Fibroblast of mammary gland (primary cell): ENCODE measurements at regions not wholly inside any gene's neighbourhood (a gene's known extent, or its start where the extent isn't known, plus 50 kb on each side); places are given as distances from the start of the nearest gene placed in this dataset.

Experiments used
- DNase-seq: peaks from one replicate; pipeline ENCODE4 v3.0.0-alpha.2; 2010; ENCODE audit warnings: low read depth
- H3K4me3 ChIP-seq: 2 replicates; pipeline ENCODE4 v1.5.1; 2011; ENCODE audit warnings: low read depth, mild to moderate bottlenecking, low read length, moderate library complexity; ENCODE audit not compliant: control insufficient read depth
- TF ChIP-seq, protein P1 (sequence below): conservative IDR thresholded peaks from 2 replicates; pipeline ENCODE4 v1.5.1; 2011; ENCODE audit warnings: low read depth, low read length, inconsistent platforms; ENCODE audit not compliant: control insufficient read depth, insufficient read depth

DNA sequence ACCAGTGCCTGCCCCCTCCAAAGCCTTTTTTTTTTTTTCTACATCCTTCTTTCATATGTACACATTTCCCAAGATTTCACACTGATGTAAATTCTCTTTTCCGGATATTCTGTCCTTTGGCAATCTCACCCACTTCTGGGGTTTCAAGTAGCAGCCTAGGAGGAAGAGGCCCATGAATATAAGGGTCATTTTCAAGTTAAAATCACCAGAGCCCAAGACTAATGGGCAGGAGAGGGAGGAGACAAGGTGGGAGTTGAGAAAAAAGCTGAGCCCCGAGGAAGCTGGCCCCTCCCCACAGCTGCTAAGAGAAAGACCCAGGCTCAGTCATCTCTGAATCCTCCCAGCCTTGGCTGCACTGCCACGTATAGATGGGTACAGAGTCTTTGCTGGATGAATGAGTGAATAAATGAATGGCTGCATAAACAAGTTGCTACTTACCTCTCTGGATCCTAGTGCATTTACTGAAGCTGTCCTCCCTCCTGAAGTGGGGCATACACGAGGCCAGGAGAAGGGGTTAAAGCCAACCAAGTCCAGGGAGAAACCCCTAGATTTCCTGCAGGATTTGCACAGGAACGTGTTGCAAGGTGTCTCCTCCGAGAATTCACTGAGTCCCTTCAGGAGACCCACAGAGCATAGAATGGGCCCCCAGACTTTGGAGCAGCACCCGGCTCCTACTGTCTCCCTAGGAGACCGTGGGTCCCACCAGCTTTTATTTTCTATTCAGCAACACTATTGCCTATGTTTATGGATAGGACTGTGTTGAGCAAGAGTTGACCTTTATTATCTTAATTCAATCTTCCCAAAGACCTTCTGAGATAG is 100.8 kb upstream of the LIPC start:
- TF ChIP-seq, protein P1, sequence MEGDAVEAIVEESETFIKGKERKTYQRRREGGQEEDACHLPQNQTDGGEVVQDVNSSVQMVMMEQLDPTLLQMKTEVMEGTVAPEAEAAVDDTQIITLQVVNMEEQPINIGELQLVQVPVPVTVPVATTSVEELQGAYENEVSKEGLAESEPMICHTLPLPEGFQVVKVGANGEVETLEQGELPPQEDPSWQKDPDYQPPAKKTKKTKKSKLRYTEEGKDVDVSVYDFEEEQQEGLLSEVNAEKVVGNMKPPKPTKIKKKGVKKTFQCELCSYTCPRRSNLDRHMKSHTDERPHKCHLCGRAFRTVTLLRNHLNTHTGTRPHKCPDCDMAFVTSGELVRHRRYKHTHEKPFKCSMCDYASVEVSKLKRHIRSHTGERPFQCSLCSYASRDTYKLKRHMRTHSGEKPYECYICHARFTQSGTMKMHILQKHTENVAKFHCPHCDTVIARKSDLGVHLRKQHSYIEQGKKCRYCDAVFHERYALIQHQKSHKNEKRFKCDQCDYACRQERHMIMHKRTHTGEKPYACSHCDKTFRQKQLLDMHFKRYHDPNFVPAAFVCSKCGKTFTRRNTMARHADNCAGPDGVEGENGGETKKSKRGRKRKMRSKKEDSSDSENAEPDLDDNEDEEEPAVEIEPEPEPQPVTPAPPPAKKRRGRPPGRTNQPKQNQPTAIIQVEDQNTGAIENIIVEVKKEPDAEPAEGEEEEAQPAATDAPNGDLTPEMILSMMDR: no peak
- peak; percentile 12 for DNase-seq
- H3K4me3 ChIP-seq: no peak overlapping the region

- H3K4me3 ChIP-seq: no peak overlapping the region
- DNase-seq: no peak
- TF ChIP-seq, protein P1: no peak
Observed at GRCh38 chr15:58331560-58331912, 100.3 kb upstream of the LIPC start.

GRCh38 chr15:58331913-58332675 is 99.7 kb upstream of the LIPC start:
- TF ChIP-seq, protein P1: no peak
- peak; percentile 100 for DNase-seq
- no peak overlapping the region for H3K4me3 ChIP-seq

DNA sequence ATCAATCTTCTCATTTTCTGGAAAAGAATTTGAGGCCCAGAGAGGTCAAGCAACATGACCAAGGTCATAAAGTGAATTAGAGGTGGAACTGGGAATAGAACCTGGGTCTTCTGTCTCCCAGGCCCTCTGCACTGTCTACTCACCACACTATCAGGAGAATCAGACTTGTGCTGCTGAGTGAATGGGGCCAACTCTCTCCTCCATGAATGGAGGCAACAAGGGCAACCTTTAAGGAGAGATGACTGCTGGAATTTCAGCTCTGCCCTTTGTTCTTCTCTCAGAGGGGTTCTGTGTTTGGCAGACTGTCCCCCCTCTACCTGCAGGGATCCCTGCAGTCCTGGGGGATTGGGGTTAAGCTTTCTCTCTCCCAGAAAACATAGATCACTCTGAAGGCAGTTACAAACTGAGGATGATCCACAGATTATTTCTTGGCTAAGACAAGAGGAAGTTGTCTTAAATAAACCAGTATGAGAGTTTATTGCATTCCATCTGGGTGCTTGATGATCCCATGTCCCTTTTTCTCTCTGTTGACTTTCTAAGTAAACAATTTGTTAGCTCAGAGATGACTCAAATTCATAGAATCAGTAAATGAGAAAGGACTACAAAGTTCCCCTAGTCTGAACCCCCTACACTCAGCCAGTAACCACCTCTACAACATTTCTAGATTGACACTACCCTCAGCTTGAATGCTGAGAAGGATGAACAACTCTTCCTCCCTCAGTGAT is 99.0 kb upstream of the LIPC start:
- H3K4me3 ChIP-seq: no peak overlapping the region
- TF ChIP-seq, protein P1: no peak
- DNase-seq: peak; percentile 93

DNA sequence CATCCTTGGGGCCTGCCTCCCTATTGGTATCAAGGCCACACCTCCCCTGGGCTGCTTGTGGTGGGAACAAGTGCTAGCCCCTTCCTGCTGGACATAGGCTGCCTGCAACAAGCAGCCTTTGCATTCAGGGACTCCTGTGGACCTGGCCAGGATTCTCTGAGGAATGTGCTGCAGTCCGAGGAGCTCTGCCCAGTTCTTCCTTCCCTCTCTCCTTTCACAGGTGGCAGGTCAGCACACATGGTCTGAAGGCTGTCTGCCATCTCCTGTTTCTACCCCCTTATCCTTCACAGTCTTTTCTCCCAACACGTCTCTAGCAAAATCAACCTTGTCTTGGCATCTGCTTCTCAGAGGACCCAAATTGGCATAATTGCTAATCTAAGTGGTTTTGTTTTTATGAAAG is 97.0 kb upstream of the LIPC start:
- DNase-seq: no peak
- TF ChIP-seq, protein P1: no peak

GRCh38 chr15:58336161-58336560 is 95.6 kb upstream of the LIPC start:
- TF ChIP-seq, protein P1: no peak
- no peak for DNase-seq

More for the DNA sequence above, 97.0 kb upstream of the LIPC start:
- H3K4me3 ChIP-seq: no peak overlapping the region

More at GRCh38 chr15:58336161-58336560, 95.6 kb upstream of the LIPC start:
- H3K4me3 ChIP-seq: no peak overlapping the region
